ENCODE measurements at regions not wholly inside any gene's neighbourhood (a gene's known extent, or its start where the extent isn't known, plus 50 kb on each side); places are given as distances from the start of the nearest gene placed in this dataset.
"Not testable (repeated sequence)": the region's sequence is repeated elsewhere in the genome, so short reads cannot be mapped to it uniquely, and the experiment has no call there.

DNA sequence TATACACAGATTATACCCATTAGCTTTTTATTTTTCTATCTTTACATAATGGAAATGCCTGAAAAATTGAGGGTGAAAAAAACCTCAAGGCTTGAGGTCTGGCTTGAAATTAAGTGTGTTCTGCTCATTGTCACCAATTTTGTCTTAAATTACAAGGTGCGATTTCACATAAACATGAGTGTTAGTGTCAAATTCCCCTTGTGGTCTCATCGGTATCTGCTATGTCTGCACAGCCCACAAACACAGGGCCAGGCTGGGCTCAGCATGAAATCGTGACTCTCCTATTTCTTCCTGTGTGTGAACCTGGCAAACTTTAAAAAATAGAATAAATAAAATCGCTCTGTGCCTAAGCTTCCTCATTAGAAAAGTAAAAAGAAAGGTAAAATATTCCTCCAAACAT lies 109.1 kb downstream of the CRLF2 start:
- no peak for DNase-seq (ENCODE audit: low read depth in 3 of 3)

DNA sequence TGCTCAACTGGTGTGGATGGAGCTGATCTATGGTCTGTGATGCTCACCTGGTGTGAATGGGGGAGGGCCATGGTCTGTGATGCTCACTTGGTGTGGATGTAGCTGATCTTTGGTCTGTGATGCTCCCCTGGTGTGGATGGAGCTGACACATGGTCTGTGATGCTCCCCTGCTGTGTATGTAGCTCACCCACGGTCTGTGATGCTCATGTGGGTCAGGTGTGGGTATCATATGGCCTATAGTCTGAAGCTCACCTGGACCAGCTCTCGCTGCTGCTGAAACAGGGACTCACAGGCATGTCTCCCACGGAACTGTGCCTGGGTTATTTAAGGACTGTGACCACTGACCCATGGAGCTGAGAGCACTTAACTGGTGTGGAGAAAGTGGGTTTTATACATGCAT lies 109.7 kb downstream of the CRLF2 start:
- DNase-seq (ENCODE audit: low read depth in 3 of 3) = no peak

GRCh38 chrX:1102221-1102620 lies 110.2 kb downstream of the CRLF2 start:
- DNase-seq (ENCODE audit: low read depth in 3 of 3) = not testable (repeated sequence)

GRCh38 chrX:1099146-1099770 lies 113.2 kb downstream of the CRLF2 start:
- no peak for DNase-seq (ENCODE audit: low read depth in 3 of 3)

DNA sequence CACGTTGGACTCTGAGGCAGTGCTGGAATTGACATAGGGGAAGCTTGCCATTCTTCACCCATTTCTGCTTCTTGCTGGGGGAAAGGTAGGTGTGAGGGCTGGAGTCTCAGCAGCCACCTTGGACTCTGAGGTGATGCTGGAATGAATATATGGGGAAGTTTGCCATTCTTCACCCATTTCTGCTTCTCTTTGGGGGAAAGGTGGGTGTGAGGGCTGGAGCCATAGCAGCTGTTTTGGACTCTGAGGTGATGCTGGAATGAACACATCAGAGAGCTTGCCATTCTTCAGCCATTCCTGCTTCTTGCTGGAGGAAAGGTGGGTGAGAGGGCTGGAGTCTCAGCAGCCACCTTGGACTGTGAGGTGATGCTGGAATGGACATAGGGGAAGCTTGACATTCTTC lies 115.1 kb downstream of the CRLF2 start:
- no peak for DNase-seq (ENCODE audit: low read depth in 3 of 3)

GRCh38 chrX:1094566-1095333 lies 117.7 kb downstream of the CRLF2 start:
- no peak for DNase-seq (ENCODE audit: low read depth in 3 of 3)

DNA sequence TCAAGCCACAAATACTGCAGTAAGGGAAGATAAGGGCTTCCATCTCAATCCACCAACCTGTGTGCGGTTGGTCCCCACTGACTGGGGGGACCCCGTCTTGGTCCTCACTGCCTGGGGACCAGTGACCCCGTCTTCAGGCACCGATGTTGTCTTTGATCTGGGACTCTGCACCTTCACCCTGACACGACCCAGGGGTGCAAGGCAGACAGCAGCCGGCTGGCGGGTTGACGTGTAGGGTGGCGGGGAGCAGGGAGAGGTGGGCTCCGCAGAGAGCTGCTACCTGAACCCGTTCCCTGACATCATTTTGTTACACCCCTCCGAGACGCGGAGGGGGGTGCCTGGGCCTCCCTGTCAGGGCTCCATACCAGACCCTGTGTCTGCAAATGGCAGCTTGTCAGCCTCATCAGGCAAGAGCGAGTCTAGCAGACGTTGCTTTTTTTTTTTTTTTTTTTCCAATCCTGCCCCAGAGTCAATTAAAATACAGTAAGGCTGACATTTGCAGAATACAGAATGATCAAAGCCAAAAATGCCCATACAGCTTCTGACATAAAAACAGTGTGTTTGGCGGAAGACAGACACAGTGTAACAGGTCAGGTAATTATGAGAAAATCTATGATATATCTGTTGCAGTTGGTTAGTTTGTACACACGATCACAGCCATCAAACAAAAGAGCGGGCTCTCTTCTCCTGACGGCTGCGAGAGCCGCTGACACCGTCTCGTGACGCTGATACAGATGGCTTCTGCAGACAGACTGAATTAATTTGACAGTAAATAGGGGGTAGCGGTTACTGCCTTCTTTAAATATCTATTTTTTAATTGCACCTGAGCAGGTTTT lies 118.6 kb downstream of the CRLF2 start:
- DNase-seq (ENCODE audit: low read depth in 3 of 3) = no peak

- peak in 2 of 3 experiments; percentile 15 to 19 for DNase-seq (ENCODE audit: low read depth in 3 of 3)
These were observed 119.3 kb downstream of the CRLF2 start for GRCh38 chrX:1093121-1093520.

DNA sequence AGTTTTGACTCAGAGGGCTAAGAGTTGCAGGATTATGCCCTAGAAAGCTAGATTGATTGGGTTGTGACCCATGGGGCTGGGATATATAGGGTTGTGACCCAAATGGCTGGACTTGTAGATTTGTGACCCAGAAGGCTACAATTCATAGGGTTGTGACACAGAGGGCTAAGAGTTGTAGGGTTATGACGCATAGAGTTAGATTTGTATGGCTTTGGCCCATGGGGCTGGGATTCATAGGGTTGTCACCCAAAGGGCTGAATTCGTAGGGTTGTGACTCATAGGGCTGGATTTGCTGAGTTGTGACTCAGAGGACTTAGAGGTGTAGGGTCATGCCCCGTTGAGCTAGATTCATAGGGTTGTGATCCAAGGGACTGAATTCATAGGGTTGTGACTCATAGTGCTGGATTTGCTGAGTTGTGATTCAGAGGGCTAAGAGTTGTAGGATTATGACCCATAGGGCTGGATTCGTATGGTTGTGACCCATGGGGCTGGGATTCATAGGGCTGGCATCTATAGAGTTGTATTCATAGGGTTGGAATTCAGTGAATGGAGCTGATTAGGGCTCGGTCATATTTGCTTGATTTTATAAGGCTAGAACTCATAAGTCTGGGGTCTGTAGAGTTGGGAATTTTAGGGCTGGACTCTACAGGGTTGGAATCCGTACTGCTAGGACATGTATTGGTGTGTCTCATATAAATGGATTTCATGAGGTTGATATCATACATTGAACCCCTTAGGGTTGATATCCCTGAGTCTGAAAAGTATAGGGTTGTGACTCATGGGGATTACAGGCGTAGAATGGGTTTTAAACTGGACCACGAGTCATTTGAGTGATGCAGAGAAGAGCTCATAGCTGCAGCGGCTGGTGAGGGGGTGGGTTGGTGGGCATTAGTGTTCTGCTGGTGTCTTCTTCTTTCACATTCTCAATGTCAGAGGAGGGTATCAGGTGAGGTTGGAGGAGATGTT lies 125.7 kb downstream of the CRLF2 start:
- DNase-seq (ENCODE audit: low read depth in 3 of 3) = no peak

GRCh38 chrX:1085871-1086270 lies 126.6 kb downstream of the CRLF2 start:
- DNase-seq (ENCODE audit: low read depth in 3 of 3) = not testable (repeated sequence)

- DNase-seq (ENCODE audit: low read depth in 3 of 3) = no peak
These were observed 127.8 kb downstream of the CRLF2 start for GRCh38 chrX:1084689-1085088.

DNA sequence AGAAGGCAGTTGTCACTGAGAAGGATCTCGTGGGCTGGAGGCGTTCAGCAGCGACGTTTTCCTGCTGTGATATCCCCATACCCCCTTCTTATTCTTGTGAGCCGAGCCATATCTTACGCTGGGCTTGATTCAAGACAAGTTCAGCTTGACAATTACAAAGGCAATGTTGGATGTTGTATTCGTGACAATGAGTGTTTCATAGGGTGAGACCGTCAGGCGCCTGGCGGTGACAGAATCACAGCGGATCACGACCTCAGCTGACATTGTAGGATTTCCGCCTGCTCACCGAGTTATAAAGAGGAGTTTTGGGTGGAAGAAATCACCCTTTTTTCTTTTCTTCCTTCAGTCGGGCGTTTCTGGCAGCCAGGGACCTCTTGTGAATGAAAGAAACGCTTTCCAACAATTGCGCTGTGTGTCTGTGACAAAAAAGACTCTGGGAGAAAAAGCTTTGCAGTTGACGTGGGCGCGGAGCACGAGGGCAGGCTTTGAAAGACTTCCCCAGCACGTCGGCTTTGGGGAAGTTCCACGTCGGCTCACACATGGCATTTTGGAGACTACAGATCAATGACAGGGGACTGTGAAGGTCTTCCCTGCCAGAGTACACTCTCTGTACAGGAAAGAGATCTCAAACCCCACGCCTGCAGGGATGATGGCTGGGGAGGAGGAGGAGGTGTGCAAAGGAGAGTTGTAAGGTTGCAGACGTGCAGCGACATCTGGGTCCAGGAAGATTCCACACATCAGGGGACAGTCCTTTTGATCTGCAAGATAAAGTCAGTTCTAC lies 135.4 kb downstream of the CRLF2 start:
- no peak for DNase-seq (ENCODE audit: low read depth in 3 of 3)

DNA sequence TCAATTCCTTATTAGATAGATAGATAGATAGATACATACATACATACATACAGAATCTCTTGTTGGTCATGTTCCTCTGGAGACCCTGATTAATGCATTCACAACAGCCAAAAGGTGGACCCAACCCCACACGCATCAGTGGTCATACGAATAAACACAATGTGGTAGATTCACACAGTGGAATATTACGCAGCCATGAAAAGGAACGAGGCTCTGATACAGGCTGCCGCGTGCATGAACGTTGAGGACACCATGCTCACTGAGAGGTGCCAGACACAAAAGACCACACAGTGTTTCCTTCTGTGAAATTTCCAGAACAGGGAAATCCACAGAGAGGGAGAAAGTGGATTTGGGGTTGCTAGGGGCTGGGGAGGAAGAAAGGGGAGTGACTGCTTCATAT lies 136.7 kb downstream of the CRLF2 start:
- DNase-seq (ENCODE audit: low read depth in 3 of 3) = no peak

DNA sequence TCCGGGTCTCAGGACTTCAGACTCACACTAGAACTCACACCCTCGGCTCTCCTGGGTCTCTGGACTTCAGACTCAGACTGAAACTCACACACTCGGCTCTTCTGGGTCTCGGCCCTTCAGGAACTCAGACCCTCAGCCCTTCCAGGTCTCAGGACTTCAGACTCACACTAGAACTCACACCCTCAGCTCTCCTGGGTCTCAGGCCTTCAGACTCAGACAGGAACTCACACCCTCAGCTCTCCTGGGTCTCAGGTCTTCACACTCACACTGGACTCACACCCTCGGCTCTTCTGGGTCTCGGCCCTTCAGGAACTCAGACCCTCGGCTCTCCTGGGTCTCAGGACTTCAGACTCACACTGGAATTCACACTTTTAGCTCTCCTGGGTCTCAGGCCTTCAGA lies 137.3 kb downstream of the CRLF2 start:
- DNase-seq (ENCODE audit: low read depth in 3 of 3) = no peak

DNA sequence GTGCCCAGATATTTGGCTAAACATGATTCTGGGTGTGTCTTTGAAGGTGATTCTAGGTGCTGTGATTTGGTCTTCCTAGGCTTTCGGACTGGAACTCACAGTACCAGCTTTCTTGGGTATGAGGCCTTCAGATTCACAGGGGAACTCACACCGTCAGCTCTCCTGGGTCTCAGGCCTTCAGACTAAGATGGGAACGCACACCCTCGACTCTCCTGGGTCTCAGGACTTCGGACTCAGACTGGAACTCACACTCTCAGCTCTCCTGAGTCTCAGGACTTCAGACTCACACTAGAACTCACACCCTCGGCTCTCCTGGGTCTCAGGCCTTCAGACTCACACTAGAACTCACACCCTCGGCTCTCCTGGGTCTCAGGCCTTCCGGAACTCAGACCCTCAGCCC lies 137.7 kb downstream of the CRLF2 start:
- no peak for DNase-seq (ENCODE audit: low read depth in 3 of 3)

- DNase-seq (ENCODE audit: low read depth in 3 of 3) = no peak
These were observed 138.3 kb downstream of the CRLF2 start for GRCh38 chrX:1074172-1074571.

- no peak for DNase-seq (ENCODE audit: low read depth in 3 of 3)
These were observed 139.6 kb downstream of the CRLF2 start for GRCh38 chrX:1072637-1073377.

DNA sequence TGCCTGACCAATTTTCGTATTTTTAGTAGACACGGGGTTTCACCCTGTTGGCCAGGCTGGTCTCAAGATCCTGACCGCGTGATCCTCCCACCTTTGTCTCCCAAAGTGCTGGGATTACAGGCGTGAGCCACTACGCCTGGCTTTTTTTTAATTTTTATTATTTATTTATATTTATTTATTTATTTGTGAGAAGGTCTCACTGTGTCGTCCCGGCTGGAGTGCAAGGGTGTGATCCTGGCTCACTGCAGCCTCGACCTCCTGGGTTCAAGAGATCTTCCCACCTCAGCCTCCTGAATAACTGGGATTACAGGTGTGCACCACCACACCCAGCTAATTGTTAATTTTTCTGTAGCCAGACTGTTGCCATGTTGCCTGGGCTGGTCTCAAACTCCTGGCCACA lies 141.1 kb downstream of the CRLF2 start:
- DNase-seq (ENCODE audit: low read depth in 3 of 3) = no peak

- no peak for DNase-seq (ENCODE audit: low read depth in 3 of 3)
These were observed 150.1 kb downstream of the CRLF2 start for GRCh38 chrX:1062351-1062750.

DNA sequence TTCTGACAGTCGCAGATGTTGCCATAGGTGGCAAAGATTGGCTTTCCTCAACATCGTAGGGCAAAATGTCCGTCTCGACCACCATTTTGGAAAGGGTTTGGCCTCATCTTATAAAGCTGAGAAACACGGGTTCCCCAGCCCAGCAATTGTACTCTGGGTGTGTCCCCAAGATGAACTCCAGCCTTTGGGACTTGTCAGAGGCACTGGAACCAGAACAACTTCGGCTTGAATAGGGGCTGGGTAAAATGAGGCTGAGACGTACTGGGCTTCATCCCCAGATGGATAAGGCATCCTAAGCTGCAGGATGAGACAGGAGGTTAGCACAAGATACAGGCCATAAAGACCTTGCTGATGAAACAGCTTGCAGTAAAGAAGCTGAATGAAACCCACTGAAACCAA lies 151.9 kb downstream of the CRLF2 start:
- no peak for DNase-seq (ENCODE audit: low read depth in 3 of 3)
